H1 (cell line): ENCODE measurements at regions not wholly inside any gene's neighbourhood (a gene's known extent, or its start where the extent isn't known, plus 50 kb on each side); places are given as distances from the start of the nearest gene placed in this dataset.

Experiments used
- CTCF ChIA-PET: fragments of 300-600 bp; sonication (Branson Sonifier 250); formaldehyde crosslinking; loops from one replicate; lab custom pipeline; 2021; ENCODE audit not compliant: partially characterized antibody; lab: Charles Lee
- POLR2A ChIA-PET: fragments of 300-600 bp; sonication (Branson Sonifier 250); formaldehyde crosslinking; loops from one replicate; lab custom pipeline; 2021; ENCODE audit warnings: inconsistent platforms; ENCODE audit not compliant: partially characterized antibody; lab: Charles Lee
- DNase-seq, 2 experiments: peaks; one replicate each; pipeline versions ENCODE4 v3.0.0 to v3.0.0-alpha.2; 2010 to 2022; ENCODE audit warnings: low spot score in 2 of 2, low read depth in 1 of 2, mixed read lengths in 1 of 2
- FAIRE-seq: peaks from 2 replicates; lab custom pipeline; 2011; peaks lifted over from hg19 to GRCh38; lab: Jason Lieb, UNC
- H2AFZ ChIP-seq: 2 replicates; pipeline ENCODE4 v1.8.1; 2012; ENCODE audit warnings: low read length, inconsistent platforms
- H2AK5ac ChIP-seq: 2 replicates; pipeline ENCODE4 v1.6.1; 2013; ENCODE audit warnings: low read depth, low read length
- H2BK120ac ChIP-seq: replicated peaks from 2 replicates; pipeline ENCODE3; 2013; ENCODE audit warnings: low read depth, low read length, inconsistent platforms
- H2BK12ac ChIP-seq: 2 replicates; pipeline ENCODE4 v1.6.1; 2013; ENCODE audit warnings: low read depth, low read length
- H2BK15ac ChIP-seq: 2 replicates; pipeline ENCODE4 v1.6.1; 2013; ENCODE audit warnings: low read length
- H2BK20ac ChIP-seq: 2 replicates; pipeline ENCODE4 v1.6.1; 2013; ENCODE audit warnings: low read length
- H2BK5ac ChIP-seq: 2 replicates; pipeline ENCODE4 v1.6.1; 2013; ENCODE audit warnings: low read depth, low read length
- H3K14ac ChIP-seq: 2 replicates; pipeline ENCODE4 v1.6.1; 2013; ENCODE audit warnings: inconsistent platforms; ENCODE audit not compliant: insufficient read length
- H3K18ac ChIP-seq: 2 replicates; pipeline ENCODE4 v1.6.1; 2013; ENCODE audit warnings: low read length; ENCODE audit errors: extremely low read depth
- H3K23ac ChIP-seq: 2 replicates; pipeline ENCODE4 v1.6.1; 2013; ENCODE audit warnings: inconsistent platforms; ENCODE audit not compliant: insufficient read length
- H3K23me2 ChIP-seq: 2 replicates; pipeline ENCODE4 v1.6.1; 2013; ENCODE audit warnings: low read depth, low read length
- H3K27ac ChIP-seq: 2 replicates; pipeline ENCODE4 v1.6.1; 2011; ENCODE audit warnings: low read depth, low read length, inconsistent platforms
- H3K27me3 ChIP-seq, 4 experiments: replicated peaks in 1 of 4; 1 replicate in 1 of 4; 2 replicates in 3 of 4; pipeline versions ENCODE4 v1.6.1 to v1.8.1; 2011 to 2013; ENCODE audit warnings: low read length in 3 of 4, mild to moderate bottlenecking in 3 of 4, inconsistent platforms in 2 of 4, mixed read lengths in 2 of 4, moderate library complexity in 1 of 4; ENCODE audit not compliant: control insufficient read depth in 3 of 4, insufficient read depth in 3 of 4; ENCODE audit errors: extremely low read depth in 1 of 4
- H3K36me3 ChIP-seq, 4 experiments: 2 replicates each; pipeline versions ENCODE4 v1.6.1 to v1.8.1; 2011 to 2013; ENCODE audit warnings: mild to moderate bottlenecking in 4 of 4, low read length in 3 of 4, moderate library complexity in 2 of 4, control low read depth in 1 of 4, inconsistent platforms in 1 of 4; ENCODE audit not compliant: insufficient read depth in 4 of 4, control insufficient read depth in 2 of 4
- H3K4ac ChIP-seq: replicated peaks from 2 replicates; pipeline ENCODE3; 2013; ENCODE audit warnings: low read length, low read depth, mixed read lengths, inconsistent platforms; ENCODE audit not compliant: insufficient read length
- H3K4me1 ChIP-seq, 4 experiments: replicated peaks in 1 of 4; 1 replicate in 1 of 4; 2 replicates in 3 of 4; pipeline versions ENCODE4 v1.6.1 to v1.8.1; 2011 to 2013; ENCODE audit warnings: low read length in 3 of 4, inconsistent platforms in 2 of 4, mixed read lengths in 1 of 4; ENCODE audit not compliant: insufficient read depth in 4 of 4, control insufficient read depth in 3 of 4
- H3K4me2 ChIP-seq, 2 experiments: 2 replicates each; pipeline versions ENCODE4 v1.6.1 to v1.8.1; 2011 to 2013; ENCODE audit warnings: low read depth in 2 of 2, low read length in 2 of 2, control low read depth in 1 of 2, inconsistent platforms in 1 of 2, mild to moderate bottlenecking in 1 of 2; ENCODE audit not compliant: insufficient read depth in 1 of 2
- H3K4me3 ChIP-seq, 4 experiments: fragments of 200-600, 300-600 bp in 1 of 4; sonication (generic), shearing (Covaris generic), sonication (Bioruptor Twin) in 1 of 4; 2 replicates each; pipeline versions ENCODE4 v1.5.1 to v1.8.1; 2011 to 2016; ENCODE audit warnings: low read length in 4 of 4, low read depth in 3 of 4, control low read depth in 2 of 4, inconsistent platforms in 2 of 4, mild to moderate bottlenecking in 2 of 4, mixed read lengths in 1 of 4, moderate library complexity in 1 of 4; ENCODE audit not compliant: insufficient read depth in 2 of 4; ENCODE audit errors: extremely low read depth in 1 of 4
- H3K56ac ChIP-seq: replicated peaks from 2 replicates; pipeline ENCODE3; 2013; ENCODE audit warnings: low read depth, mild to moderate bottlenecking, mixed read lengths, low read length, inconsistent platforms; ENCODE audit not compliant: insufficient read length
- H3K79me1 ChIP-seq: 2 replicates; pipeline ENCODE4 v1.6.1; 2013; ENCODE audit warnings: low read depth, low read length, control low read depth
- H3K79me2 ChIP-seq, 2 experiments: 2 replicates each; pipeline versions ENCODE4 v1.6.1 to v1.8.1; 2012 to 2013; ENCODE audit warnings: low read length in 2 of 2, mild to moderate bottlenecking in 2 of 2, inconsistent platforms in 1 of 2; ENCODE audit not compliant: insufficient read depth in 2 of 2, control insufficient read depth in 1 of 2
- H3K9ac ChIP-seq, 4 experiments: replicated peaks in 1 of 4; 1 replicate in 1 of 4; 2 replicates in 3 of 4; pipeline versions ENCODE4 v1.6.1 to v1.8.1; 2011 to 2013; ENCODE audit warnings: low read depth in 3 of 4, low read length in 3 of 4, control low read depth in 2 of 4, mild to moderate bottlenecking in 2 of 4, moderate library complexity in 2 of 4, inconsistent platforms in 1 of 4; ENCODE audit errors: extremely low read depth in 1 of 4
- H3K9me3 ChIP-seq, 2 experiments: 2 replicates each; pipeline versions ENCODE4 v1.6.1 to v1.8.1; 2012 to 2013; ENCODE audit warnings: mild to moderate bottlenecking in 2 of 2, moderate library complexity in 2 of 2, control low read depth in 1 of 2, inconsistent platforms in 1 of 2, low read depth in 1 of 2, low read length in 1 of 2, mixed read lengths in 1 of 2; ENCODE audit not compliant: insufficient read depth in 2 of 2
- H4K20me1 ChIP-seq, 2 experiments: replicated peaks in 1 of 2; 2 replicates each; pipeline versions ENCODE3 to v1.8.1; 2011 to 2013; ENCODE audit warnings: inconsistent platforms in 2 of 2, low read length in 2 of 2, mild to moderate bottlenecking in 1 of 2; ENCODE audit not compliant: insufficient read depth in 2 of 2, control insufficient read depth in 1 of 2
- H4K5ac ChIP-seq: 2 replicates; pipeline ENCODE4 v1.6.1; 2013; ENCODE audit warnings: low read length, low read depth, mixed read lengths, inconsistent platforms; ENCODE audit not compliant: insufficient read length
- H4K8ac ChIP-seq: 2 replicates; pipeline ENCODE4 v1.8.0; 2013; ENCODE audit warnings: mild to moderate bottlenecking, moderate library complexity, low read length, inconsistent platforms; ENCODE audit not compliant: insufficient read depth; ENCODE audit errors: extremely low read depth
- H4K91ac ChIP-seq: replicated peaks from 2 replicates; pipeline ENCODE3; 2013; ENCODE audit warnings: low read length, mixed read lengths, inconsistent platforms; ENCODE audit not compliant: insufficient read length
- KDM4A ChIP-seq: IDR thresholded peaks from one replicate; pipeline ENCODE4 v1.7.1; 2012; ENCODE audit warnings: low read depth, mild to moderate bottlenecking, moderate library complexity, low read length, inconsistent platforms; ENCODE audit not compliant: severe bottlenecking
- RBBP5 ChIP-seq: IDR thresholded peaks from 2 replicates; pipeline ENCODE4 v1.7.1; 2012; ENCODE audit warnings: low read depth, mild to moderate bottlenecking, inconsistent platforms, low read length, moderate library complexity, borderline replicate concordance
- SP2 ChIP-seq: IDR thresholded peaks from 2 replicates; pipeline ENCODE4 v1.6.1; 2012; ENCODE audit warnings: mild to moderate bottlenecking, low read length, inconsistent platforms
- TAF7 ChIP-seq: optimal IDR thresholded peaks from 2 replicates; pipeline ENCODE3; 2011; ENCODE audit warnings: low read depth, mild to moderate bottlenecking, inconsistent platforms, low read length, moderate library complexity, borderline replicate concordance
- WGBS, 2 experiments: shearing (Covaris generic) in 1 of 2; methylation state at CpG; one replicate each; pipeline versions ENCODE4 v1.1.6 to v1.1.7; 2013 to 2015; ENCODE audit warnings: low lambda C conversion rate in 2 of 2, mixed read lengths in 2 of 2, inconsistent platforms in 1 of 2, low coverage in 1 of 2, missing lambda C conversion rate in 1 of 2; ENCODE audit not compliant: insufficient replicate concordance in 2 of 2, insufficient coverage in 1 of 2, insufficient read length in 1 of 2; ENCODE audit errors: extremely low coverage in 1 of 2, missing lambda C conversion rate in 1 of 2; 5-methylcytosine and 5-hydroxymethylcytosine counted together

GRCh38 chr10:71150796-71151195 lies 61.6 kb upstream of the UNC5B start:
- H2BK120ac ChIP-seq, result no peak overlapping the region
- H3K14ac ChIP-seq, result no peak overlapping the region
- no peak overlapping the region for H3K18ac ChIP-seq
- H3K27me3 ChIP-seq, result no peaks in the 10 kb centered on the region
- no peak overlapping the region for H3K9ac ChIP-seq
- ChIA-PET POLR2A (interaction anchor here (0.6 to 0.7 kb wide), 2 partner anchors 70 to 1301 kb away, joined by 3 read pairs; no protein-coding TSS in a partner anchor), CTCF (interaction anchor here (1.0 to 4.6 kb wide), 2 partner anchors 17 to 87 kb away, joined by 5 to 20 read pairs; no protein-coding TSS in a partner anchor)
- H2BK12ac ChIP-seq, result no peak overlapping the region
- no peak overlapping the region for H2BK20ac ChIP-seq
- no peak for TF ChIP-seq SP2
- no peak for TF ChIP-seq TAF7
- no peak for TF ChIP-seq KDM4A
- no peak for TF ChIP-seq RBBP5
- no peaks in the 10 kb centered on the region for H3K4me1 ChIP-seq
- no peak overlapping the region for H2AK5ac ChIP-seq
- H3K4me3 ChIP-seq, result no peak overlapping the region
- no peak overlapping the region for H2AFZ ChIP-seq
- WGBS, 2 experiments, result 71% methylated on average over 2 of the region's 2 CpGs; no CpG with 5 or more reads in 1 of the 2 experiments
- H4K8ac ChIP-seq, result no peak overlapping the region
- no peak overlapping the region for H3K4ac ChIP-seq
- H4K91ac ChIP-seq, result no peak overlapping the region
- H4K20me1 ChIP-seq, result no peaks in the 10 kb centered on the region
- no peaks in the 10 kb centered on the region for H3K79me2 ChIP-seq
- H3K36me3 ChIP-seq, result no peaks in the 10 kb centered on the region
- no peak for FAIRE-seq
- no peak overlapping the region for H4K5ac ChIP-seq
- no peak for DNase-seq
- no peak overlapping the region for H2BK15ac ChIP-seq
- no peak overlapping the region for H2BK5ac ChIP-seq
- no peaks in the 10 kb centered on the region for H3K9me3 ChIP-seq
- H3K4me2 ChIP-seq, result no peak overlapping the region
- H3K56ac ChIP-seq, result no peak overlapping the region
- H3K79me1 ChIP-seq, result no peaks in the 10 kb centered on the region
- no peak overlapping the region for H3K23ac ChIP-seq
- no peak overlapping the region for H3K27ac ChIP-seq
- H3K23me2 ChIP-seq, result no peaks in the 10 kb centered on the region
